ENCODE measurements at regions not wholly inside any gene's neighbourhood (a gene's known extent, or its start where the extent isn't known, plus 50 kb on each side); places are given as distances from the start of the nearest gene placed in this dataset.

DNA sequence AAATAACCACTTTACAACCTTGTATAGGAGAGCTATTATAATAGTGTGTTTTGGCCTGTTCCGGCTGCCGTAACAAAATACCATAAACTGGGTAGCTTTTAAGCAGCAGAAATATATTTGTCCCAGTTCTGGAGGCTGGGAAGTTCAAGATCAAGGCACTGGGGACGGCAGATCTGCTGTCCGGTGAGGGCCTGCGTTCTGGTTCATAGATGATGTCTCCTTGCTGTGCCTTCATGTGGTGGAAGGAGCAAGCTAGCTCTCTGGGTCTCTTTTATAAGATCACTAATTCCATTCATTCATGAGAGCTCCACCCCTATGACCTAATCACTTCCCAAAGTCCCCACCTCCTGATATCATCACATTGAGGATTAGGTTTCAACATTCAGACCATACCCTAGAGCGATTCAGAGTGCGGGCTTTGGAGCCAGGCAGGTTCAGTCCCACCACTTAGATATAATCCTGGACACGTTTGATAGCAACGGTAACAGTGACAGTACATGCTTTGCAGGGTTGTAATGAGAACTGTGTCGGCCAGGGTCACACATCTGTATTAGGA, 76.2 kb upstream of the ZFHX3 start:
- TF ChIP-seq POLR2A (IDR thresholded peaks at IDR 0.05; ENCODE audit: borderline replicate concordance, extremely low read depth, insufficient read depth, insufficient read length) (no peak), POLR2AphosphoS5 (IDR thresholded peaks at IDR 0.05; ENCODE audit: low read depth, low read length) (no peak), RAD21 (IDR thresholded peaks at IDR 0.05; ENCODE audit: low read depth) (no peak), ZNF274 (IDR thresholded peaks at IDR 0.05; ENCODE audit: low read depth, low read length) (no peak)
- TF ChIP-seq, protein P1, sequence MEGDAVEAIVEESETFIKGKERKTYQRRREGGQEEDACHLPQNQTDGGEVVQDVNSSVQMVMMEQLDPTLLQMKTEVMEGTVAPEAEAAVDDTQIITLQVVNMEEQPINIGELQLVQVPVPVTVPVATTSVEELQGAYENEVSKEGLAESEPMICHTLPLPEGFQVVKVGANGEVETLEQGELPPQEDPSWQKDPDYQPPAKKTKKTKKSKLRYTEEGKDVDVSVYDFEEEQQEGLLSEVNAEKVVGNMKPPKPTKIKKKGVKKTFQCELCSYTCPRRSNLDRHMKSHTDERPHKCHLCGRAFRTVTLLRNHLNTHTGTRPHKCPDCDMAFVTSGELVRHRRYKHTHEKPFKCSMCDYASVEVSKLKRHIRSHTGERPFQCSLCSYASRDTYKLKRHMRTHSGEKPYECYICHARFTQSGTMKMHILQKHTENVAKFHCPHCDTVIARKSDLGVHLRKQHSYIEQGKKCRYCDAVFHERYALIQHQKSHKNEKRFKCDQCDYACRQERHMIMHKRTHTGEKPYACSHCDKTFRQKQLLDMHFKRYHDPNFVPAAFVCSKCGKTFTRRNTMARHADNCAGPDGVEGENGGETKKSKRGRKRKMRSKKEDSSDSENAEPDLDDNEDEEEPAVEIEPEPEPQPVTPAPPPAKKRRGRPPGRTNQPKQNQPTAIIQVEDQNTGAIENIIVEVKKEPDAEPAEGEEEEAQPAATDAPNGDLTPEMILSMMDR (IDR thresholded peaks at IDR 0.05 in 2 of 3, conservative IDR thresholded peaks at IDR 0.05 in 1 of 3; ENCODE audit: borderline replicate concordance in 1 of 3, insufficient read depth in 1 of 3, low read depth in 2 of 3, low read length in 2 of 3) = no peak
- TF ChIP-seq, protein P2, sequence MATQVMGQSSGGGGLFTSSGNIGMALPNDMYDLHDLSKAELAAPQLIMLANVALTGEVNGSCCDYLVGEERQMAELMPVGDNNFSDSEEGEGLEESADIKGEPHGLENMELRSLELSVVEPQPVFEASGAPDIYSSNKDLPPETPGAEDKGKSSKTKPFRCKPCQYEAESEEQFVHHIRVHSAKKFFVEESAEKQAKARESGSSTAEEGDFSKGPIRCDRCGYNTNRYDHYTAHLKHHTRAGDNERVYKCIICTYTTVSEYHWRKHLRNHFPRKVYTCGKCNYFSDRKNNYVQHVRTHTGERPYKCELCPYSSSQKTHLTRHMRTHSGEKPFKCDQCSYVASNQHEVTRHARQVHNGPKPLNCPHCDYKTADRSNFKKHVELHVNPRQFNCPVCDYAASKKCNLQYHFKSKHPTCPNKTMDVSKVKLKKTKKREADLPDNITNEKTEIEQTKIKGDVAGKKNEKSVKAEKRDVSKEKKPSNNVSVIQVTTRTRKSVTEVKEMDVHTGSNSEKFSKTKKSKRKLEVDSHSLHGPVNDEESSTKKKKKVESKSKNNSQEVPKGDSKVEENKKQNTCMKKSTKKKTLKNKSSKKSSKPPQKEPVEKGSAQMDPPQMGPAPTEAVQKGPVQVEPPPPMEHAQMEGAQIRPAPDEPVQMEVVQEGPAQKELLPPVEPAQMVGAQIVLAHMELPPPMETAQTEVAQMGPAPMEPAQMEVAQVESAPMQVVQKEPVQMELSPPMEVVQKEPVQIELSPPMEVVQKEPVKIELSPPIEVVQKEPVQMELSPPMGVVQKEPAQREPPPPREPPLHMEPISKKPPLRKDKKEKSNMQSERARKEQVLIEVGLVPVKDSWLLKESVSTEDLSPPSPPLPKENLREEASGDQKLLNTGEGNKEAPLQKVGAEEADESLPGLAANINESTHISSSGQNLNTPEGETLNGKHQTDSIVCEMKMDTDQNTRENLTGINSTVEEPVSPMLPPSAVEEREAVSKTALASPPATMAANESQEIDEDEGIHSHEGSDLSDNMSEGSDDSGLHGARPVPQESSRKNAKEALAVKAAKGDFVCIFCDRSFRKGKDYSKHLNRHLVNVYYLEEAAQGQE (IDR thresholded peaks at IDR 0.05; ENCODE audit: low read depth) = no peak
- TF ChIP-seq, protein P3, sequence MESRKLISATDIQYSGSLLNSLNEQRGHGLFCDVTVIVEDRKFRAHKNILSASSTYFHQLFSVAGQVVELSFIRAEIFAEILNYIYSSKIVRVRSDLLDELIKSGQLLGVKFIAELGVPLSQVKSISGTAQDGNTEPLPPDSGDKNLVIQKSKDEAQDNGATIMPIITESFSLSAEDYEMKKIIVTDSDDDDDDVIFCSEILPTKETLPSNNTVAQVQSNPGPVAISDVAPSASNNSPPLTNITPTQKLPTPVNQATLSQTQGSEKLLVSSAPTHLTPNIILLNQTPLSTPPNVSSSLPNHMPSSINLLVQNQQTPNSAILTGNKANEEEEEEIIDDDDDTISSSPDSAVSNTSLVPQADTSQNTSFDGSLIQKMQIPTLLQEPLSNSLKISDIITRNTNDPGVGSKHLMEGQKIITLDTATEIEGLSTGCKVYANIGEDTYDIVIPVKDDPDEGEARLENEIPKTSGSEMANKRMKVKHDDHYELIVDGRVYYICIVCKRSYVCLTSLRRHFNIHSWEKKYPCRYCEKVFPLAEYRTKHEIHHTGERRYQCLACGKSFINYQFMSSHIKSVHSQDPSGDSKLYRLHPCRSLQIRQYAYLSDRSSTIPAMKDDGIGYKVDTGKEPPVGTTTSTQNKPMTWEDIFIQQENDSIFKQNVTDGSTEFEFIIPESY (IDR thresholded peaks at IDR 0.05; ENCODE audit: extremely low read depth, insufficient replicate concordance, low read length) = no peak
